ENCODE measurements at regions not wholly inside any gene's neighbourhood (a gene's known extent, or its start where the extent isn't known, plus 50 kb on each side); places are given as distances from the start of the nearest gene placed in this dataset.
A peak's percentile ranks its signal among the peaks of the same experiment; 100 is the strongest.

DNA sequence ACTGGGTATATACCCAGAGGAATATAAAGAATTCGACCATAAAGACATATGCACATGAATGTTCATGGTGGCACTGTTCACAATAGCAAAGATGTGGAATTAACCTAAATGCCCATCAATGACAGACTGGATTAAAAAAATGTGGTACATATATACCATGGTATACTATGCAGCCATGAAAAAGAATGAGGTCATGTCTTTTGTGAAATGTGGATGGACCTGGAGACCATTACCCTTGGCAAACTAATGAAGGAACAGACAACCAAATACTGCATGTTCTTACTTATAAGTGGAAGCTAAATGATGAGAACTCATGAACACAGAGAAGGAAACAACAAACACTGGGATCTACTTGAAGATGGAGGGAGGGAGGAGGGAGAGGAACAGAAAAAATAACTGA, 186.7 kb upstream of the SSTR4 start:
- DNase-seq (ENCODE audit: low spot score) = no peak

DNA sequence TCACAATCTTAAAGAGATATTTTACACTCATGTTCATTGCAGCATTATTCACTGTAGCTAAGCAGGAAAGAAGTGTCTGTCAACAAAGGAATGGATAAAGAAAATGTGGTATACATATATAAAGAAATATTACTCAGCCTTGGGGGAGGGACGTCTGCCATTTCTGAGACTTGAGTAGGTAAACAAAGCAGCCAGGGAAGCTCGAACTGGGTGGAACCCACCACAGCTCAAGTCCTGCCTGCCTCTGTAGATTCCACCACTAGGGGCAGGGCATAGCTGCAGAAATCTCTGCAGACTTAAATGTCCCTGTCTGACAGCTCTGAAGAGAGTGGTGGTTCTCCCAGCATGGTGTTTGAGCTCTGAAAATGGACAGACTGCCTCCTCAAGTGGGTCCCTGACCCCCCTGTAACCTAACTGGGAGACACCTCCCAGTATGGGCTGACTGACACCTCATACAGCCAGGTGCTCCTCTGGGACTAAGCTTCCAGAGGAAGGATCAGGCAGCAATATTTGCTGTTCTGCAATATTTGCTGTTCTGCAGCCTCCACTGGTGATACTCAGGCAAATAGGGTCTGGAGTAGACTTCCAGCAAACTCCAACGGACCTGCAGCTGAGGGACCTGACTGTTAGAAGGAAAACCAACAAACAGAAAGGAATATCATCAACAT, 183.3 kb upstream of the SSTR4 start:
- DNase-seq (ENCODE audit: low spot score) = peak; percentile 36

DNA sequence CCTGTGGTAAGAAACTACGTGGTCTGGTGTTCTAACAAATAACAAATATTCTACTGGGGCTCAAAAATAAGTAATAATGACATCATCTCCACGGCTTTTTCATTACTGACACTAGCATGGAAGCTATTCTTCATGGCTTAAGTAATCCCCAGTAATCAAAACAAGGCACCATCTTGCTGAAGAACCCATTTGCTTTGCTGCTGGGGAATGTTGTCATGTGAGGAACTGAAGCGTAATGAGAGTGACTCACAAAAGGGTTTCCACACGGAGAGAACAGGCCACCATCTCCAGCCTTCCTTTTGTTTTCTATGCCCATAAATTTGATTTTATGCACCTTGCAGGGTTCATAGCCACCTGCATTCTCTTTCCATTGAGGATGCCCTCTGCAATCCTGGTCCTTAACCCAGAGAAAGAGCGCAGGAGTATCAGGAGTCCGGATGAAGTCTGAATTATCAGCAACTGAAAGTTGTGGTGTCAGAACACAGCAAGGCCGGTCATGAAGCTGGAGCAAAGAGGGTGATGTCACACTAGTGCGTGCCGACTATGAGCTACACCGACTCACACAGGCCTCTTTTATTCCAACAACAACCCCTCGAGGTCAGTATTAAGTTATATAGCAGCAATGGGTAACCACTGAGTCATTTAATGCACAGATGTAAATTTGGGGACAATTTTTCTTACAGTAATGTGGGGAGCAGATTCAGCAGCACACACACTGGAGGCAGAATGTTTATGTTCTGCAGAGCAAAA, 173.7 kb upstream of the SSTR4 start:
- DNase-seq (ENCODE audit: low spot score) = peak; percentile 41

DNA sequence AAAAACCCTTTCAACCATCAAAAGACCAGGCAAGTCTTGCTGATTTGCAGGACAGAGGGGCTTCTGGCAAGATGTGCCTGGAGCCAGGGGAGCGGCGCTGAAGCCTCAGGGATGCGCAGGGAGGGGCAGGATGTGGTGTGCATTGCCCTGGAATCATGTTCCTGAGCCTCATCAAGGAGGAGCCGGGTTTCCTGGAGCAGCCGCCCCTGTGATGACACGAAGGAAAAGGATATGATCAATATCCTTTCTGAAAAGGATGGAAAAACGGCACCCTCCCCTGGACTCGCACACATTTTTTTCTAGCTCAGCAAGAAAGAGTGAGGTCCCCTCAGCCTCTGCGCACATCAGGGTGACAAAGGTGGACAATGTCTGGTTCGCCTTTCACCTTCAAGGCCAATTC, 173.1 kb upstream of the SSTR4 start:
- DNase-seq (ENCODE audit: low spot score) = peak; percentile 29

DNA sequence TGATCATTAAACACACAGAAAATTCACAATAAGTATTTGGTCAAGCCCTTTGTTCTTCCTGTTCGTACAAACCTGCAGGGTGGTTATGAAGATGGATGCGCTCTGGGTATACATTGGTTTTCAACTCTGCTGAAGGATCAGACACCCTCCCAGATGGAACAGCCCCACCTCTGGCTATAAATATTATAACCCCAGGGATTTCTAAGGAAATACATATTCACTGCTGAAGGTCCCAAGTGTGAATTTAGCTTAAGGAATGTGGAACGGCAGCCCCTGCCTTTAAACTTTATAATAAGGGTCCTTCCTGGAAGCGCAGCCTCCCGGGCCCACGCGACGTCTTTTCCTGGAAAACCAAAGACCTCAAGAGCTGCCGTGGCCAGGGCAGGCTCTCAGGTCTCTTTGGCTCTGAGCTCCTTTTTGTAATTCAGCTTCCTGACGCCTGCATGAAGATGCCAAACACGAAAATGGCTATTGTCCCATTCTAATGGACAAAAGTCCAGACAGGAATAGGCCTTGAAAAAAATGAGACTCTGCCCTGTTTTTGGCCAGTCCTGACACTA, 172.4 kb upstream of the SSTR4 start:
- DNase-seq (ENCODE audit: low spot score) = no peak

DNA sequence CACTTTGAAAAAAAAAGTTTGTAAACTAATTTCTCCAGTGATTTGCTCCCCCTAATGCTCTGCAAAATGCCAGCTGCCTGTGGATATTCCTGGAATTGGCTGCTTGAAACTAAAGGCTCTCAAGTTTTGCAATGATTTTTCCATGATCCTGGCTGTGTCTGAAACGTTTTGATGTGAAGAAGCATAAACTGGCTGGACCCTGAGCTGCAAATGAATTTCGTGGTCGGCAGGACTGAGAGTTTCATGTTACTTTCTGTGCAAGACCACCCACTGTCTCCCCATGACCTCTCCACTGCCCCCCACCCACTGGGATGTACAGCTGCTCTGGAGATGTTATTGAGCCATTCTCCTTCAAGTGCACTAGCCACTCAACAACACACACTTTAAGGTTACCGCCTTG, 171.3 kb upstream of the SSTR4 start:
- no peak for DNase-seq (ENCODE audit: low spot score)

DNA sequence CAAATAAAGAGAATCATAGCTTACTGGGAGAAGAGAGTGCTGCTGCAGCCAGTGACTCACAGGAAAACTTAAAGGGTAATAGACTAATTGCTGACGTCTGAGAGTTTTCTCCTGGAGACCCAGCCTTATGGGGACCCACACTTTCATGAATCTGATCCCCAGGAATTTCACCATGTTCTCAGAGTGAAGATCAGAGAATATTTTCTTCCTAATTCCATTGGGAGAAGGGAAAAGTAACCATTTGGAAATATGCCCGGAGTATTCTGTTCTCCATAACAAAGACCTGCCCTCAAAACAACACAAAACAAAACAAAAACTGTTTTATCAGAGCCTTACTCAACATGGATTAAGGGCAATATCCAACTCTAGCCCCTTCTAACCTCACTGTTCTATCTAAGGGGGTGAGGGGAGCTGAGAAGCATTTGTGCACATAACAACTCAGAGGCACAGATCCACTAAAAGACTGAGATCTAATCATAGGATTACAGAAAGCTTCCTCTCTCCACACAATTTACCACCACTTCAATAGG, 168.2 kb upstream of the SSTR4 start:
- no peak for DNase-seq (ENCODE audit: low spot score)

DNA sequence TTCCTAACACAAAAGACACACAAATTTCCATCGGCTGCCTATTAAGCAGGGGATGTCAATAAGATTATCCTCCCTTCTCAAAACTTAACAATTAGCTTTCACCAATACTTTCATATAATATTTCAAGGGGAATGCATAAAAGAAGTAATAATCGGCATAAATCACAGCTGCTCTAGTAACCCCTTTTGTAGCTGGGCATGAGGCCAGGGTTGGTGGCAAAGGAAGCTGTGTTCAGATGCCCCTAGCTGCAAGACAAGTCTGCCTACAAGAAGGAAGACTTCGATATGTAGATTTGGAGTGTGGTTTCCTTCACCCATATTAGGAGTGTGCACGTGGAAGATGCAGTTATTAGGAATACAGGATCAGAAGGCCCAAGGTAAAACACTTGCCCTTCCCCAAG, 156.9 kb upstream of the SSTR4 start:
- no peak for DNase-seq (ENCODE audit: low spot score)

DNA sequence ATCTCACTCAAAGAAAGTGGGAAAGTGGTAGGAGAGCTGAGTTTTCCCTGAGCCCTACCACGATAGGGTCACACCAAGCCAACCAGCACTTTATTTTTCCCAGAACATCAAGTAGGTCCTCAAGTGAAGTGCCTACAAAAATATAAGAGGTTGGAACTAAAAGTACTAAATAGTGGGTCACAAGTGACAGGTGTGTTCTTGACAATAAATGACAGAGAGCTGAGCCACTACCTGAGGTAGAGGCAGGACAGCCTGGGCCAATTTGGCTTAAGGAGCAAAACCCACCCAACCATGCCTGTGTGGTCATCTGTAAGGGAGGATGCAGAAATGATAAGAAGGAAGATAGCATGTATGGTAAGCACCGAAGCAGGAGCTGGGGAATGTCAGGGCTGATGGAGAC, 154.8 kb upstream of the SSTR4 start:
- DNase-seq (ENCODE audit: low spot score) = no peak

DNA sequence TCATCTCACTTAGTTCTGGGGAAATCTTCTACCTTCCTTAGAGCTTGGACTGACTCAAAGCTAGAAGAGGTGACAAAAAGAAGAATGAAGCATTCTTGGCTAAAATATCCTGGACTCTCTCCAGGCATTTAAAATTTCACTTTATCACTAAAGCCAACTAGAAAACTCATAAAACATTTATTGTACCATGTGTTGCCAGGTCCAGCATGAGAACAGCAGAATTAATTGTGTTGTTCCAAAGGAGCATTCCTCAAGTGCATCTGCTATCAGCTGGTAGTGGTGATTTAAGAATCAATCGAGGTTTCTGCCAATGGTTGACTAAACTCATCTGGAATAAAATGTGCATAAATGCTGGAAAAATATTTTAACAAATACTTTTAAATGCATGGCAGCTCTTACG, 147.3 kb upstream of the SSTR4 start:
- no peak for DNase-seq (ENCODE audit: low spot score)

DNA sequence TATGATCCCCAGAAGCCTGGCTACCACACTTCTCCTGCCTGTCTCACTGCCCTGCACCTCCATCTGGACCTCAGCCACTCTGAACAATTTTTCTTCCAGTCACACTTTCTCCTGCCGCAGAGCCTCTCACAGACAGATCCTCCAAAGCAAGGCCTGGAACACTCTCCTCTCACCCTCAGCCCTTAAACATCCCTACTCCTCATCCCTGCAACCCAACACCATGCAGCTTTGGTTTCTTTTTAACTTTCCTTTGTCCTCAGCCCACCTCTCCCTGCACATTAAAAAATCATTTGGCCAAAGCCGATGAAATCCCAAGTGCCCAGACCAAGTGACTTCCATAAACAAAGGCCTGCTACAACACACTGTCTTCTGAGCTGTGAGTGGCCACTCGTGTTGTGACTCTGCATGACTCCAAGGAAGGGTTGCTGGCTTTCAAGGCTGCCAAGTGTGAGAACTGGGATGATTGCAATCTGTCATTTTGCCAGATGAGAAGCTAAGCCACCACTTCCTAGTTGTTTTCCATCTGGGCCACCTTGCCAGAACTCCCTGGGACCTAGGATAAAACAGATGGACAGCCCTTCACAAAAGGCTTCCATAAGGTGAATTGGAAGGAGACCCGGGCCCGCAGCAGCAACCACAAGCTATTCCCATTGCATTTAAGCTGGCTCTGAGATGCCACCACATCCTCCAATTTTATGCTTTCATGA, 144.4 kb upstream of the SSTR4 start:
- DNase-seq (ENCODE audit: low spot score) = no peak

DNA sequence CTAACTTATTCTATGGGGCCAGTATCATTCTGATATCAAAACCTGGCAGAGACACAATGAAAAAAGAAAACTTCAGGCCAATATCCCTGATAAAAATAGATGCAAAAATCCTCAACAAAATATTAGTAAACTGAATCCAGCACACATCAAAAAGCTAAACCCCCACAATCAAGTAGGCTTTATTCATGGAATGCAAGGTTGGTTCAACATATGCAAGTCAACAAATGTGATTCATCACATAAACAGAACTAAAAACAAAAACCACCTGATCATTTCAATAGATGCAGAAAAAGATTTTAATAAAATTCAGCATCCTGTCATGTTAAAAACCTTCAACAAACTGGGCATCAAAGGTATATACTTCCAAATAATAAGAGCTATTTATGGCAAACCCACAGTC, 133.9 kb upstream of the SSTR4 start:
- no peak for DNase-seq (ENCODE audit: low spot score)

DNA sequence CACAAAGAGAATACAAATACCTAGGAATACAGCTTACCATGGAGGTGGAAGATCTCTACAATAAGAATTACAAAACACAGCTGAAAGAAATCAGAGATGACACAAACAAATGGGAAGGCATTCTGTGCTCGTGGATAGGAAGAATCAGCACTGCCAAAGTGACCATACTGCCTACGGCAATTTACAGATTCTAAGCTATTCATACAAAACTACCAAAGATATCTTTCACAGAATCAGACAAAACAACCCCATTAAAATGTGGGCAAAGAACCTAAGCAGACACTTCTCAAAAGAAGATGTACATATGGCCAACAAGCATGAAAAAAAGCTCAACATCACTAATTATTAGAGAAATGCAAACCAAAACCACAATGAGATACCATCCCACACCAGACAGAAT, 133.2 kb upstream of the SSTR4 start:
- DNase-seq (ENCODE audit: low spot score) = no peak

DNA sequence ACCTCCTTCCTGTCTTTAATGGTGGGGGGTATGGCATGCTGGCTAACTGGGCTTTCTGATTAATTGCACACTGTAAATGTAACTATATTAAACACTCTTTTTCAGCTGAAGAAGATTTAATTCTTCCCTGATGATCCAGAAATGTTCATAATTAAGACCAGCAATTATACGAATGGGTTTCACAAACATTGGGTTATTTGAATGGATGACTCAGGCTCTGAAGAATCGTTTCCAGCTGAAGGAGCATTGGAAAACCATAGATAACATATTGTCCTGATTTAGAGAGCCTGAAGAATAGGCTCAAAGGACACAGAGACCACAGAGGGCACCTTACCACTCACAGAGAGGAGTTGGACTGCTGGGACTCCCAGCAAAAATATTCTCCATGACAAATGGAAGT, 130.7 kb upstream of the SSTR4 start:
- DNase-seq (ENCODE audit: low spot score) = no peak

DNA sequence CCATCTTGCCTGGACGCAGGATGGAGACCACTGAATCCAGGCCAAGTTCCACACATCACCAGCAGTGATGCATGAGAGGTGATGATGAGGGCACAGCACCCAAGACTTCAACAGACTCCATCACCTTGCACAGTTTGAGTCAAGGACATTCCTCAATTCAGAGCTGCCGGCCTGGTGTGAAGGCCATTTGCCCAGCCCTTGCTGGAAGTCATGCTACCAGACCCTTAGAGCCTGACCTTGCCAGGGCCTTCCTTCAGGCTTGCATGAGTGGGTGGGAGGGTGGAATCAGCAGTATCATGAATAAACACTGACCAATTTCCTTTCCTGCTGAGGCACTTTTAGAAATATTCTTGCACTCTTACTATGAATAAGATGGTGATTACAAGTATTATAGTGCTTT, 130.2 kb upstream of the SSTR4 start:
- no peak for DNase-seq (ENCODE audit: low spot score)

DNA sequence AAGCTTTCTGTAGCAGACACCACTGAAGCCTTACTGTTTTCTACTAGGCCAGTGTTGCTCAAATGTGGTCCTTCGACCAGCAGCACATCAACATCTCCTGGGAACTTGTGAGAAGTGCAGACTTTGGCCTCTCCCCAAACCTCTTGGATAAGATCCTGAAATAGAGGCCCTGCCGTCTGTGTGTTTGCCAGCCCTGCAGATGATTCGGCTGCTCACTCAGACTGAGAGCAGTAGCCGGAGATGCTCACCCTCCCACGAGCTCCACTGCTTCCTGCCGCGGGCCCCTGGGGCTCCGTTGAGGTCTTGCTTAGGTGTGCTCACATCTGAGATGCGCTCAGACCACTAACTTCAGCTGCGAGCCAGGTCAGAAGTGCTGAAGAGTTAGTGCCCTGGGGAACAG, 129.5 kb upstream of the SSTR4 start:
- no peak for DNase-seq (ENCODE audit: low spot score)

DNA sequence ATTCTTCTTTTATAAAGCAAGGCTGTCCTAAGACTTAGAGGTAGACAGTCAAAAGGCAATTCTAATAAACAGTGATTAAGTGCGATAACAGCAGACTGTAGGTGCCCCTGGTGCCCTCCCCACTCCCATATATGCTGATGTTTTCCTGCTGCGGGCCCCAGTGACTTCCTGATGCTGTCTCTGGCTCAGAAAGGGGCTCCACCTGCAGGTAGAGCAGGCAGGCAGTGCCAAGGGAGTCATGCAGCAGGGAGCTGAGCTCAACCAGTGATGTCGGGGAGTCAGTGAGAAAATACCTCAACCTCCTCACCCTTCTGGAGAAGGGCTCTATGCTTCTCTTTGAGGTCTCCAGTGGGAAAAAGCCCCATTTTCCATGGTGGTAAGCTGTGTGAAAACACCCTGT, 126.7 kb upstream of the SSTR4 start:
- no peak for DNase-seq (ENCODE audit: low spot score)

DNA sequence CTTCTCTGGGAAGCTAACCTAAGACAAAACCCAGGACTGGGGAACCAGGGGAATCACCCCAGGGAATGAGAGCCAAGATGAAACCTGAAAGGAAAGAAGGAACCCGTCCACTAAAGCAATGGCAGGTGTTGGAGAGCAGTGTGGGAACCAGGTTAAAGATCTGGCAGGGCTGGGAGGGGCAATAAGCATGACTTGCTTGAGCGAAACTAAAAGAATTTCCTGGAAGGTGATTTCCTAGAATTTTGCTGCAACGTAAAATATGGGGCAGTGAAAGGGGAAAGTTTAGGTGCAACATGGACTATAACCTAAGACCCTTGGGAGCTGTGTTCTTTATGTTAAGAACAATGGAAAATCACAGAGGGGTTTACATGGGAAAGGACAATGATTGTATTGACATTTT, 126.2 kb upstream of the SSTR4 start:
- DNase-seq (ENCODE audit: low spot score) = no peak

DNA sequence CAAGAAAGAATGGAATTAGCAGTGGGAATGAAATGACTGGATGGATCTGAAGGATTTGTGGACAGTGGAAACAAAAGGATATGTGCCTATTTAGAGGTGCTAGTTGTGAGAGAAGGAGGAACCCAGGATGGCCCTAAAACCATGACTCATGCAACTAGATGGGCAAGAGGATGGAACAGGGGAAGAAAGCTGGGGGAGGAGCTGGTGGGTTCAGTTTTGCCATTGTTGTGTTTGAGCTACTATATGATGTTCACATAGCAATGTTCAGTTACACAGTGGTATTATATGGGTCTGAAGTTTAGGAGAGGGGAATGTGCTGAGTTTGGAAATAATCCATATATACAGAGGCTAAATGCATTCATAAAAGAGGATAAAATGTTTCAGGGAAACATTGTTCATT, 125.7 kb upstream of the SSTR4 start:
- no peak for DNase-seq (ENCODE audit: low spot score)

DNA sequence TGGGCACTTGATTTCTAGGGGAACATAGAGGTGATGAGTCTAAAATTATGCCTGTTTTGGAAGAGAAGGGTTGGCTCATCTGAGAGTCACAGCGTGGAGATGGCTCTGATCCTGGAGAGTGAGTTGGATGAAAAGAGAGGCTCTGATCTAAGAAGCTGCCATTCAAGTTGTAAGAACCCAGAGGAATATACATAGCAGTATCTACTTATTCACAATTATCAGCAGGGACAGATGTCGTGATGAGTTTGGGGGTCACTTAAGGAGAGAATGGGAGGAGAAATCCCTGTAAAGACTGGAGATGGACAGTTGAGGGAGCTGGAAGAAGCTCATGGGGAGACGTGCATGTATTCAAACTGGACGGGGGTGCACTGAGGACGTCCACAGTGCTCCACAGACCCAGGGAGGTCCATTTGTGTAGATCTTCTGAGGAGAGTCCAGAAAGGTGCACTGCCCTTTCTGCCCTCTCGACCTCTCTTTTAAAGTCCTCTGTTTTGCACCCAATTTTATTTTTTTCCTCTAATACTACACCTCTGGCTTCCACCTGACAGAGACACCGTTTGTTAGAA, 124.7 kb upstream of the SSTR4 start:
- DNase-seq (ENCODE audit: low spot score) = no peak

DNA sequence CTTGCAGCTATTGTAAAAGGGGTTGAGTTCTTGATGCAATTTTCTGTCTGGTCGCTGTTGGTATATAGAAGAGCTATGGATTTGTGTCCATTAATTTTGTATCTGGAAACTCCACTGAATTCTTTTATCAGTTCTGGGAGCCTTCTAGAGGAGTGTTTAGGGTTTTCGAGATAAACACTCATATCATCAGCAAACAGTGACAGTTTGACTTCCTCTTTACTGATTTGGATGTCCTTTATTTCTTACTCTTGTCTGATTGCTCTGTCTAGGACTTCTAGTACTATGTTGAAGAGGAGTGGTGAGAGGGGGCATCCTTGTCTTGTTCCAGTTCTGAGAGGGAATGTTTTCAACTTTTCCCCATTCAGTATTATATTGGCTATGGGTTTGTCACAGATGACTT, 120.8 kb upstream of the SSTR4 start:
- DNase-seq (ENCODE audit: low spot score) = no peak

DNA sequence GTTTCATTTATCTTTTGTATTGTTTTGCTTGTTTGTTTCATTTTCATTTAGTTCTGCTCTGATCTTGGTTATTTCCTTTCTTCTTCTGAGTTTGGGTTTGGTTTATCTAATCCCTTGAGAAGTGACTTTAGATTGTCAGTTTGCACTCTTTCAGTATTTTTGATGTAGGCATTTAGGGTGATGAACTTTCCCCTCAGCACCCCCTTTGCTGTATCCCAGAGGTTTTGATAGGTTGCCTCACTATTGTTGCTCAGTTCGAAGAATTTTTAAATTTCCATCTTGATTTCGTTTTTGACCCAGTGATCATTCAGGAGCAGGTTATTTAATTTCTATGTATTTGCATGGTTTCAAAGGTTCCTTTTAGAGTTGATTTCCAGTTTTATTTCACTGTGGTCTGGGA, 119.6 kb upstream of the SSTR4 start:
- no peak for DNase-seq (ENCODE audit: low spot score)

Measured in A172 (cell line).